GM23338 (cell line): ENCODE measurements at regions not wholly inside any gene's neighbourhood (a gene's known extent, or its start where the extent isn't known, plus 50 kb on each side); places are given as distances from the start of the nearest gene placed in this dataset.

Experiments
- ATAC-seq: fragments of 200-7000 bp; cut with Tn5 transposase; 3 replicates; pipeline ENCODE4 v1.9.1; 2020
- DNase-seq: peaks from one replicate; pipeline ENCODE4 v3.0.0-alpha.2; 2015; ENCODE audit warnings: low spot score
- H2AFZ ChIP-seq: fragments of 200-600 bp; sonication (generic); 2 replicates; pipeline ENCODE4 v1.8.0; 2016; ENCODE audit warnings: antibody characterized with exemption, mild to moderate bottlenecking, moderate library complexity
- H3F3A ChIP-seq: fragments of 200-600 bp; sonication (generic); replicated peaks from 2 replicates; pipeline ENCODE4 v1.8.0; 2017; ENCODE audit warnings: antibody characterized with exemption, mixed run types, low read depth
- H3K27ac ChIP-seq: fragments of 200-600 bp; sonication (generic); 2 replicates; pipeline ENCODE4 v1.6.1; 2016; ENCODE audit warnings: low read depth
- H3K27me3 ChIP-seq: fragments of 200-600 bp; sonication (generic); 2 replicates; pipeline ENCODE4 v1.8.0; 2016; ENCODE audit warnings: mild to moderate bottlenecking, mixed run types, moderate library complexity; ENCODE audit not compliant: insufficient read depth
- H3K36me3 ChIP-seq: fragments of 200-600 bp; sonication (generic); 2 replicates; pipeline ENCODE4 v1.8.0; 2016; ENCODE audit warnings: mild to moderate bottlenecking; ENCODE audit not compliant: insufficient read depth
- H3K4me1 ChIP-seq: fragments of 200-600 bp; sonication (generic); 2 replicates; pipeline ENCODE4 v1.8.0; 2016; ENCODE audit warnings: mild to moderate bottlenecking, moderate library complexity; ENCODE audit not compliant: insufficient read depth
- H3K4me2 ChIP-seq: fragments of 200-600 bp; sonication (generic); 2 replicates; pipeline ENCODE4 v1.7.1; 2017; ENCODE audit warnings: mixed run types
- H3K4me3 ChIP-seq: fragments of 200-600 bp; sonication (generic); 2 replicates; pipeline ENCODE4 v1.6.1; 2016; ENCODE audit warnings: mixed run types
- H3K79me2 ChIP-seq: fragments of 200-600 bp; sonication (generic); replicated peaks from 2 replicates; pipeline ENCODE4 v1.8.0; 2017; ENCODE audit warnings: mild to moderate bottlenecking; ENCODE audit not compliant: insufficient read depth
- H3K9me2 ChIP-seq: fragments of 200-600 bp; sonication (generic); 2 replicates; pipeline ENCODE4 v1.8.0; 2017; ENCODE audit not compliant: insufficient read depth
- H4K20me1 ChIP-seq: fragments of 200-600 bp; sonication (generic); replicated peaks from 2 replicates; pipeline ENCODE4 v1.8.0; 2017; ENCODE audit warnings: mild to moderate bottlenecking; ENCODE audit not compliant: insufficient read depth
- H3K27ac Mint-ChIP-seq: 2 replicates; pipeline ENCODE4 v1.8.0; 2020; ENCODE audit warnings: inconsistent platforms, mild to moderate bottlenecking, moderate library complexity, mixed read lengths
- H3K27me3 Mint-ChIP-seq: 3 replicates; pipeline ENCODE4 v1.8.0; 2022; ENCODE audit warnings: low read depth, mild to moderate bottlenecking, moderate library complexity, mixed read lengths, inconsistent platforms; ENCODE audit not compliant: insufficient read depth, poor library complexity
- H3K36me3 Mint-ChIP-seq: 3 replicates; pipeline ENCODE4 v1.8.0; 2021; ENCODE audit warnings: low read depth, mild to moderate bottlenecking, inconsistent platforms, moderate library complexity, mixed read lengths
- H3K4me1 Mint-ChIP-seq: 3 replicates; pipeline ENCODE4 v1.8.0; 2020; ENCODE audit warnings: mild to moderate bottlenecking, inconsistent platforms, mixed read lengths
- H3K4me3 Mint-ChIP-seq: 3 replicates; pipeline ENCODE4 v1.8.0; 2021; ENCODE audit warnings: moderate library complexity, mild to moderate bottlenecking, inconsistent platforms, mixed read lengths
- H3K9me3 Mint-ChIP-seq: 3 replicates; pipeline ENCODE4 v1.8.0; 2020; ENCODE audit warnings: moderate library complexity, mild to moderate bottlenecking, inconsistent platforms, mixed read lengths
- CREB1 ChIP-seq: fragments of 250-450 bp; sonication (Bioruptor Pico); IDR thresholded peaks from 2 replicates; pipeline ENCODE4 v1.5.0; 2020; ENCODE audit warnings: low read depth, mild to moderate bottlenecking, moderate library complexity
- EZH2 ChIP-seq: fragments of 200-600 bp; sonication (generic); IDR thresholded peaks from one replicate; pipeline ENCODE4 v1.8.0; 2017; ENCODE audit warnings: antibody characterized with exemption, mild to moderate bottlenecking, low read depth; ENCODE audit not compliant: unreplicated experiment
- EZH2phosphoT487 ChIP-seq: fragments of 200-600 bp; sonication (generic); IDR thresholded peaks from one replicate; pipeline ENCODE4 v1.8.1; 2018; ENCODE audit warnings: antibody characterized with exemption; ENCODE audit not compliant: unreplicated experiment
- JUNB ChIP-seq: IDR thresholded peaks from one replicate; pipeline ENCODE4 v1.6.1; 2016; ENCODE audit warnings: antibody characterized with exemption; ENCODE audit not compliant: unreplicated experiment
- NANOG ChIP-seq: IDR thresholded peaks from 2 replicates; pipeline ENCODE4 v1.6.1; 2016; ENCODE audit warnings: antibody characterized with exemption, borderline replicate concordance
- POLR2AphosphoS5 ChIP-seq: IDR thresholded peaks from 2 replicates; pipeline ENCODE4 v1.6.1; 2016; ENCODE audit warnings: antibody characterized with exemption, low read depth
- STAT1 ChIP-seq: IDR thresholded peaks from one replicate; pipeline ENCODE4 v1.6.1; 2016; ENCODE audit warnings: antibody characterized with exemption; ENCODE audit not compliant: unreplicated experiment
- ZNF114 ChIP-seq: fragments of 250-450 bp; sonication (Bioruptor Pico); IDR thresholded peaks from 2 replicates; pipeline ENCODE4 v1.5.0; 2020; ENCODE audit warnings: mild to moderate bottlenecking, moderate library complexity
- ZNF331 ChIP-seq: fragments of 250-450 bp; sonication (Bioruptor Pico); IDR thresholded peaks from 2 replicates; pipeline ENCODE4 v1.5.0; 2020; ENCODE audit warnings: low read depth, mild to moderate bottlenecking, moderate library complexity
- TF ChIP-seq, protein P1 (sequence below), 2 experiments: fragments of 200-600 bp in 1 of 2; sonication (generic) in 1 of 2; conservative IDR thresholded peaks; 2 replicates each; pipeline versions ENCODE4 v1.5.1 to v1.6.1; 2016 to 2017; ENCODE audit warnings: antibody characterized with exemption in 2 of 2, low read depth in 2 of 2, mild to moderate bottlenecking in 2 of 2, moderate library complexity in 1 of 2
- TF ChIP-seq, protein P2 (sequence below): IDR thresholded peaks from 2 replicates; pipeline ENCODE4 v1.6.1; 2016; ENCODE audit warnings: antibody characterized with exemption
- TF ChIP-seq, protein P3 (sequence below): fragments of 250-450 bp; sonication (Bioruptor Pico); IDR thresholded peaks from 2 replicates; pipeline ENCODE4 v1.5.0; 2020; ENCODE audit warnings: mild to moderate bottlenecking, moderate library complexity
- TF ChIP-seq, protein P4 (sequence below): IDR thresholded peaks from one replicate; pipeline ENCODE4 v1.6.1; 2018; ENCODE audit warnings: antibody characterized with exemption; ENCODE audit not compliant: unreplicated experiment

DNA sequence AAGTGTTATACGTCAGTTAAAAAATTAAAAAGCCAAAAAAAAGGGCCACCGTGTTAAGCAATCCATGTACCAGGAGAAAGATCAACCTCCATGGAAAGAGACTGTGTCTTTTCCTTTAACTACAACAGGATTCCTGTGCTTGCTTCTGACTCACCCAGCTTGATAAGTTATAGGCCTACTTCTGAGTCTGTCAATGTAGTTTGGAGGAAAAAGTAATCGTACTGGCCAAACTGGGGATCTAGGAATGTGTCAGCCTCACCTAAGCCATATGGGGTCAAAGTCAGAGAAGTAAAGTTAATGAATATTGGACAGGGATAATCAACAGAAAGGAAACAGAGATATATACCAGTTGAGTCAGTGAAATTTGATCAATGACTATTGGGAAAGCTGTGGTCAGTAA lies 470.8 kb upstream of the SLIT2 start:
- Mint-ChIP-seq H3K27me3 (peaks cover 1% of the 10 kb centered on the region), H3K9me3 (peaks cover 32% of the 10 kb centered on the region), H3K36me3 (peaks cover 16% of the 10 kb centered on the region), H3K4me1 (no peaks in the 10 kb centered on the region), H3K27ac (no peak overlapping the region), H3K4me3 (no peak overlapping the region)
- Histone ChIP-seq H2AFZ (no peak overlapping the region), H3K9me2 (0 out of 2 replicates have a peak, but pooled peaks cover 10% of the 10 kb centered on the region), H4K20me1 (no peaks in the 10 kb centered on the region), H3F3A (no peaks in the 10 kb centered on the region), H3K36me3 (peaks cover 6% of the 10 kb centered on the region), H3K4me3 (no peak overlapping the region), H3K27ac (no peak overlapping the region), H3K27me3 (no peaks in the 10 kb centered on the region), H3K4me1 (no peaks in the 10 kb centered on the region), H3K79me2 (no peaks in the 10 kb centered on the region), H3K4me2 (no peak overlapping the region)
- DNase-seq: no peak
- ATAC-seq: no peak
- TF ChIP-seq CREB1 (no peak), ZNF114 (no peak), EZH2 (no peak), POLR2AphosphoS5 (no peak), EZH2phosphoT487 (no peak), STAT1 (no peak), JUNB (no peak), ZNF331 (CRISPR knock-in tag) (no peak), NANOG (no peak)
- TF ChIP-seq, protein P1, sequence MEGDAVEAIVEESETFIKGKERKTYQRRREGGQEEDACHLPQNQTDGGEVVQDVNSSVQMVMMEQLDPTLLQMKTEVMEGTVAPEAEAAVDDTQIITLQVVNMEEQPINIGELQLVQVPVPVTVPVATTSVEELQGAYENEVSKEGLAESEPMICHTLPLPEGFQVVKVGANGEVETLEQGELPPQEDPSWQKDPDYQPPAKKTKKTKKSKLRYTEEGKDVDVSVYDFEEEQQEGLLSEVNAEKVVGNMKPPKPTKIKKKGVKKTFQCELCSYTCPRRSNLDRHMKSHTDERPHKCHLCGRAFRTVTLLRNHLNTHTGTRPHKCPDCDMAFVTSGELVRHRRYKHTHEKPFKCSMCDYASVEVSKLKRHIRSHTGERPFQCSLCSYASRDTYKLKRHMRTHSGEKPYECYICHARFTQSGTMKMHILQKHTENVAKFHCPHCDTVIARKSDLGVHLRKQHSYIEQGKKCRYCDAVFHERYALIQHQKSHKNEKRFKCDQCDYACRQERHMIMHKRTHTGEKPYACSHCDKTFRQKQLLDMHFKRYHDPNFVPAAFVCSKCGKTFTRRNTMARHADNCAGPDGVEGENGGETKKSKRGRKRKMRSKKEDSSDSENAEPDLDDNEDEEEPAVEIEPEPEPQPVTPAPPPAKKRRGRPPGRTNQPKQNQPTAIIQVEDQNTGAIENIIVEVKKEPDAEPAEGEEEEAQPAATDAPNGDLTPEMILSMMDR (conservative IDR thresholded peaks at IDR 0.05; ENCODE audit: low read depth in 2 of 2): no peak
- TF ChIP-seq, protein P2, sequence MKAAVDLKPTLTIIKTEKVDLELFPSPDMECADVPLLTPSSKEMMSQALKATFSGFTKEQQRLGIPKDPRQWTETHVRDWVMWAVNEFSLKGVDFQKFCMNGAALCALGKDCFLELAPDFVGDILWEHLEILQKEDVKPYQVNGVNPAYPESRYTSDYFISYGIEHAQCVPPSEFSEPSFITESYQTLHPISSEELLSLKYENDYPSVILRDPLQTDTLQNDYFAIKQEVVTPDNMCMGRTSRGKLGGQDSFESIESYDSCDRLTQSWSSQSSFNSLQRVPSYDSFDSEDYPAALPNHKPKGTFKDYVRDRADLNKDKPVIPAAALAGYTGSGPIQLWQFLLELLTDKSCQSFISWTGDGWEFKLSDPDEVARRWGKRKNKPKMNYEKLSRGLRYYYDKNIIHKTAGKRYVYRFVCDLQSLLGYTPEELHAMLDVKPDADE: no peak
- TF ChIP-seq, protein P3, sequence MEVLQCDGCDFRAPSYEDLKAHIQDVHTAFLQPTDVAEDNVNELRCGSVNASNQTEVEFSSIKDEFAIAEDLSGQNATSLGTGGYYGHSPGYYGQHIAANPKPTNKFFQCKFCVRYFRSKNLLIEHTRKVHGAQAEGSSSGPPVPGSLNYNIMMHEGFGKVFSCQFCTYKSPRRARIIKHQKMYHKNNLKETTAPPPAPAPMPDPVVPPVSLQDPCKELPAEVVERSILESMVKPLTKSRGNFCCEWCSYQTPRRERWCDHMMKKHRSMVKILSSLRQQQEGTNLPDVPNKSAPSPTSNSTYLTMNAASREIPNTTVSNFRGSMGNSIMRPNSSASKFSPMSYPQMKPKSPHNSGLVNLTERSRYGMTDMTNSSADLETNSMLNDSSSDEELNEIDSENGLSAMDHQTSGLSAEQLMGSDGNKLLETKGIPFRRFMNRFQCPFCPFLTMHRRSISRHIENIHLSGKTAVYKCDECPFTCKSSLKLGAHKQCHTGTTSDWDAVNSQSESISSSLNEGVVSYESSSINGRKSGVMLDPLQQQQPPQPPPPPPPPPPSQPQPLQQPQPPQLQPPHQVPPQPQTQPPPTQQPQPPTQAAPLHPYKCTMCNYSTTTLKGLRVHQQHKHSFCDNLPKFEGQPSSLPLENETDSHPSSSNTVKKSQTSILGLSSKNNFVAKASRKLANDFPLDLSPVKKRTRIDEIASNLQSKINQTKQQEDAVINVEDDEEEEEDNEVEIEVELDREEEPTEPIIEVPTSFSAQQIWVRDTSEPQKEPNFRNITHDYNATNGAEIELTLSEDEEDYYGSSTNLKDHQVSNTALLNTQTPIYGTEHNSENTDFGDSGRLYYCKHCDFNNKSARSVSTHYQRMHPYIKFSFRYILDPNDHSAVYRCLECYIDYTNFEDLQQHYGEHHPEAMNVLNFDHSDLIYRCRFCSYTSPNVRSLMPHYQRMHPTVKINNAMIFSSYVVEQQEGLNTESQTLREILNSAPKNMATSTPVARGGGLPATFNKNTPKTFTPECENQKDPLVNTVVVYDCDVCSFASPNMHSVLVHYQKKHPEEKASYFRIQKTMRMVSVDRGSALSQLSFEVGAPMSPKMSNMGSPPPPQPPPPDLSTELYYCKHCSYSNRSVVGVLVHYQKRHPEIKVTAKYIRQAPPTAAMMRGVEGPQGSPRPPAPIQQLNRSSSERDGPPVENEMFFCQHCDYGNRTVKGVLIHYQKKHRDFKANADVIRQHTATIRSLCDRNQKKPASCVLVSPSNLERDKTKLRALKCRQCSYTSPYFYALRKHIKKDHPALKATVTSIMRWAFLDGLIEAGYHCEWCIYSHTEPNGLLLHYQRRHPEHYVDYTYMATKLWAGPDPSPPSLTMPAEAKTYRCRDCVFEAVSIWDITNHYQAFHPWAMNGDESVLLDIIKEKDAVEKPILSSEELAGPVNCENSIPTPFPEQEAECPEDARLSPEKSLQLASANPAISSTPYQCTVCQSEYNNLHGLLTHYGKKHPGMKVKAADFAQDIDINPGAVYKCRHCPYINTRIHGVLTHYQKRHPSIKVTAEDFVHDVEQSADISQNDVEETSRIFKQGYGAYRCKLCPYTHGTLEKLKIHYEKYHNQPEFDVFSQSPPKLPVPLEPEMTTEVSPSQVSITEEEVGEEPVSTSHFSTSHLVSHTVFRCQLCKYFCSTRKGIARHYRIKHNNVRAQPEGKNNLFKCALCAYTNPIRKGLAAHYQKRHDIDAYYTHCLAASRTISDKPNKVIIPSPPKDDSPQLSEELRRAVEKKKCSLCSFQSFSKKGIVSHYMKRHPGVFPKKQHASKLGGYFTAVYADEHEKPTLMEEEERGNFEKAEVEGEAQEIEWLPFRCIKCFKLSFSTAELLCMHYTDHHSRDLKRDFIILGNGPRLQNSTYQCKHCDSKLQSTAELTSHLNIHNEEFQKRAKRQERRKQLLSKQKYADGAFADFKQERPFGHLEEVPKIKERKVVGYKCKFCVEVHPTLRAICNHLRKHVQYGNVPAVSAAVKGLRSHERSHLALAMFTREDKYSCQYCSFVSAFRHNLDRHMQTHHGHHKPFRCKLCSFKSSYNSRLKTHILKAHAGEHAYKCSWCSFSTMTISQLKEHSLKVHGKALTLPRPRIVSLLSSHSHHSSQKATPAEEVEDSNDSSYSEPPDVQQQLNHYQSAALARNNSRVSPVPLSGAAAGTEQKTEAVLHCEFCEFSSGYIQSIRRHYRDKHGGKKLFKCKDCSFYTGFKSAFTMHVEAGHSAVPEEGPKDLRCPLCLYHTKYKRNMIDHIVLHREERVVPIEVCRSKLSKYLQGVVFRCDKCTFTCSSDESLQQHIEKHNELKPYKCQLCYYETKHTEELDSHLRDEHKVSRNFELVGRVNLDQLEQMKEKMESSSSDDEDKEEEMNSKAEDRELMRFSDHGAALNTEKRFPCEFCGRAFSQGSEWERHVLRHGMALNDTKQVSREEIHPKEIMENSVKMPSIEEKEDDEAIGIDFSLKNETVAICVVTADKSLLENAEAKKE: no peak
- TF ChIP-seq, protein P4, sequence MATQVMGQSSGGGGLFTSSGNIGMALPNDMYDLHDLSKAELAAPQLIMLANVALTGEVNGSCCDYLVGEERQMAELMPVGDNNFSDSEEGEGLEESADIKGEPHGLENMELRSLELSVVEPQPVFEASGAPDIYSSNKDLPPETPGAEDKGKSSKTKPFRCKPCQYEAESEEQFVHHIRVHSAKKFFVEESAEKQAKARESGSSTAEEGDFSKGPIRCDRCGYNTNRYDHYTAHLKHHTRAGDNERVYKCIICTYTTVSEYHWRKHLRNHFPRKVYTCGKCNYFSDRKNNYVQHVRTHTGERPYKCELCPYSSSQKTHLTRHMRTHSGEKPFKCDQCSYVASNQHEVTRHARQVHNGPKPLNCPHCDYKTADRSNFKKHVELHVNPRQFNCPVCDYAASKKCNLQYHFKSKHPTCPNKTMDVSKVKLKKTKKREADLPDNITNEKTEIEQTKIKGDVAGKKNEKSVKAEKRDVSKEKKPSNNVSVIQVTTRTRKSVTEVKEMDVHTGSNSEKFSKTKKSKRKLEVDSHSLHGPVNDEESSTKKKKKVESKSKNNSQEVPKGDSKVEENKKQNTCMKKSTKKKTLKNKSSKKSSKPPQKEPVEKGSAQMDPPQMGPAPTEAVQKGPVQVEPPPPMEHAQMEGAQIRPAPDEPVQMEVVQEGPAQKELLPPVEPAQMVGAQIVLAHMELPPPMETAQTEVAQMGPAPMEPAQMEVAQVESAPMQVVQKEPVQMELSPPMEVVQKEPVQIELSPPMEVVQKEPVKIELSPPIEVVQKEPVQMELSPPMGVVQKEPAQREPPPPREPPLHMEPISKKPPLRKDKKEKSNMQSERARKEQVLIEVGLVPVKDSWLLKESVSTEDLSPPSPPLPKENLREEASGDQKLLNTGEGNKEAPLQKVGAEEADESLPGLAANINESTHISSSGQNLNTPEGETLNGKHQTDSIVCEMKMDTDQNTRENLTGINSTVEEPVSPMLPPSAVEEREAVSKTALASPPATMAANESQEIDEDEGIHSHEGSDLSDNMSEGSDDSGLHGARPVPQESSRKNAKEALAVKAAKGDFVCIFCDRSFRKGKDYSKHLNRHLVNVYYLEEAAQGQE: no peak
